Endothelial cell of umbilical vein (primary cell): ENCODE measurements at regions not wholly inside any gene's neighbourhood (a gene's known extent, or its start where the extent isn't known, plus 50 kb on each side); places are given as distances from the start of the nearest gene placed in this dataset.

Experiments
- CTCF ChIP-seq, 2 donors: IDR thresholded peaks; 1 replicate in 1 of 2; 2 replicates in 1 of 2; pipeline ENCODE4 v1.5.1; 2011; ENCODE audit warnings: low read length in 2 of 2, mild to moderate bottlenecking in 2 of 2, moderate library complexity in 2 of 2, control low read depth in 1 of 2, inconsistent platforms in 1 of 2, low read depth in 1 of 2; ENCODE audit not compliant: insufficient read depth in 1 of 2; ENCODE audit errors: extremely low read depth in 1 of 2
- EZH2 ChIP-seq: IDR thresholded peaks from 2 replicates; pipeline ENCODE4 v1.6.1; 2012; ENCODE audit warnings: borderline replicate concordance, low read depth, mild to moderate bottlenecking, moderate library complexity, low read length, inconsistent platforms; ENCODE audit not compliant: severe bottlenecking
- FOS ChIP-seq: IDR thresholded peaks from 2 replicates; pipeline ENCODE4 v1.6.1; 2011; ENCODE audit warnings: mild to moderate bottlenecking, low read length, moderate library complexity, borderline replicate concordance; ENCODE audit not compliant: insufficient read depth
- JUN ChIP-seq: IDR thresholded peaks from 2 replicates; pipeline ENCODE4 v1.6.1; 2011; ENCODE audit warnings: borderline replicate concordance, low read depth; ENCODE audit not compliant: insufficient read length, insufficient read depth
- MAX ChIP-seq: IDR thresholded peaks from 2 replicates; pipeline ENCODE4 v1.6.1; 2011; ENCODE audit not compliant: insufficient read depth, insufficient read length
- MYC ChIP-seq: IDR thresholded peaks from one replicate; pipeline ENCODE4 v1.6.1; 2011; ENCODE audit warnings: mild to moderate bottlenecking, low read depth, low read length
- POLR2A ChIP-seq: IDR thresholded peaks from 2 replicates; pipeline ENCODE4 v1.6.1; 2012; ENCODE audit warnings: low read depth, mild to moderate bottlenecking, control low read depth, low read length
- POLR2AphosphoS5 ChIP-seq: IDR thresholded peaks from 2 replicates; pipeline ENCODE4 v1.6.1; 2012; ENCODE audit warnings: low read depth, mild to moderate bottlenecking, control low read depth, low read length, moderate library complexity; ENCODE audit not compliant: insufficient read depth

GRCh38 chr3:106825962-106826605 lies 551.2 kb upstream of the CCDC54 start:
- TF ChIP-seq CTCF (IDR thresholded peaks at IDR 0.05; ENCODE audit: extremely low read depth in 1 of 2, insufficient read depth in 1 of 2, low read depth in 1 of 2, low read length in 2 of 2) (no peak), EZH2 (no peak), FOS (no peak), POLR2A (no peak), MAX (no peak), POLR2AphosphoS5 (no peak), JUN (no peak), MYC (no peak)
